ENCODE measurements at regions not wholly inside any gene's neighbourhood (a gene's known extent, or its start where the extent isn't known, plus 50 kb on each side); places are given as distances from the start of the nearest gene placed in this dataset.
"Not testable (repeated sequence)": the region's sequence is repeated elsewhere in the genome, so short reads cannot be mapped to it uniquely, and the experiment has no call there.

- DNase-seq: peak; percentile 12
Observed at GRCh38 chr4:141851246-141851891, 215.0 kb downstream of the IL15 start.

DNA sequence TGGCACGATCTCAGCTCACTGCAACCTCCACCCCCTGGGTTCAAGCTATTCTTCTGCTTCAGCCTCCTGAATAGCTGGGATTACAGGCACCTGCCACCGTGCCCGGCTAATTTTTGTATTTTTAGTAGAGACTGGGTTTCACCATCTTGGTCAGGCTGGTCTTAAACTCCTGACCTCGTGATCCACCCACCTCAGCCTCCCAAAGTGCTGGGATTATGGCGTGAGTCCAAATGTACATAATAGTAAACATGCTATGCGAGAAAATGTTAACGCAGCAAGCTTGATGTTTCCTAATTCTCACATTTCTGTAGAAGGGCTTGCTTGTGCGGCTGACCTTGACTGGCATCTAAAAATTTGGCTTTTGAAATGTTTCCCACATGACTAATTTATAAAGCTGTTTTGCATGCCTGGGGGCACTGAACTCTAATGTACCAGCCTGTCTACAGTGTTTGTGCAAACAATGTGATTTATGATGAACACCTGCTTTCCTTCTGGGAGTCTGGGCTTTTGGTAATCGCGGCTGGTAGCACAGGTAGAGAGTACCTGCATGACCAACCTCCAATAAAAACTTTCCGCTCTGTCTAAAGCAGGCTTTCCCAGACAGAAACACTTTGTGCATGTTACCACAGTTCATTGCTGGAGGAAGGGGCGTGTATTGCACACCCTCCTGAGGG is 216.8 kb downstream of the IL15 start:
- DNase-seq: peak; percentile 30

DNA sequence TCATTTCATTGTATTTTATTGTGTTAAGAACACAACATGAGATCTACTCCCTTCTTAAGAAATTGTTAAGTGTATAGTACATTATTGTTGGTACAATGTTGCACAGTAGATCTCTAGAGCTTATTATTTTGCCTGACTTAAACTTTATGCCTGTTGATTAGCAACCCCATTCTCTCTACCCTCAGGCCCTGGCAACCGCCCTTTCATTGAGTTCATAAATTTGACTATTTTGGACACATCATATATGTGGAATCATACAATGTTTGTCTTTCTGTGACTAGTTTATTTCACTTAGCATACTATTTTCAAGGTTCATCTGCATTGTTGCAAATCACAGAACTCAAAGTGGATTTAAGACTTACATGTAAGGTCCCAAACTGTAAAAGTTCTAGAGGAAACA is 222.1 kb downstream of the IL15 start:
- no peak for DNase-seq

DNA sequence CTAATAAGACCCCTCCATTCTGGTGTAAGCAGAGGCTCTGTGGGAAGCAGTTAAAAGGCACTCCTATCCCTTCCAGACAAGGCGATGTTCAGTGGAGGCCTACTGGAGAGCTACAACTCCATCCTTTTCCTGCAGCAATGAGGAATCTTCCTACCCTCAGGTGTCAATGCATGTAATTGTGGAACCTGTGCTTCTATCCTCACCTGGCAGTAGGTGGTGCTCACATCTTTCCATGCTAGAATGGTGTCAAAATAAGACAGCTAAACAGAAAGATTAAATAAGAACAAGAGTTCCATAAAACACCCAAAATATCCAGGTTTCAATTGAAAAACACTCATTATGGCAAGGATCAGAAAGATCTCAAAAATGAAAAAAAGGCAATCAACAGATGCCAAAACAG is 224.6 kb downstream of the IL15 start:
- DNase-seq: no peak

GRCh38 chr4:141870152-141870551 is 233.8 kb downstream of the IL15 start:
- no peak for DNase-seq

DNA sequence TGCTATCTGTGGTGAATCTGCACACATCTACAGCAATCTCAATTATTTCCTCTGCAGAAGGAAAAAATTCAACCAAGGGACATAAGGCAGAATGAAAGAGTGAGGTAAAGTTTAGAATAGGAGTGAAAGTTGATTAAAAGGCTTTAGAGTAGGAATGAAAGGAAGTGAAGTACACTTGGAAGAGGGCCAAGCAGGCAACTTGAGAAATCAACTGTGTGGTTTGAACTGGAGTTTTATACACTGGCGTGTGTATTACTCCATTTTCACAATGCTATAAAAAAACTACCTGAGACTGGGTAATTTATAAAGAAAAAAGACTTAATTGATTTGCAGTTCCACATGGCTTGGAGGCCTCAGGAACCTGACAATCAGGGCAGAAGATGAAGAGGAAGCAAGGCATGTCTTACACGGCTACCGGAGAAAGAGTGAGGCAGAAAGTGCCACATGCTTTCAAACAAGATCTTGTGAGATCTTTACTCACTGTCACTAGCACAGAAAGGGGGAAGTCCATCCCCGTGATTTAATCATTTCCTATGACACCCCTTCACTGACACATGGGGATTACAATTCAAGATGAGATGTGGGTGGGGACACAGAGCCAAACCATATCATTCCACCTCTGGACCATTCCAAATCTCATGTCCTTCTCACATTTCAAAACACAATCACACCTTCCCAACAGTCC is 234.8 kb downstream of the IL15 start:
- no peak for DNase-seq

GRCh38 chr4:141882650-141883049 is 246.3 kb downstream of the IL15 start:
- not testable (repeated sequence) for DNase-seq

DNA sequence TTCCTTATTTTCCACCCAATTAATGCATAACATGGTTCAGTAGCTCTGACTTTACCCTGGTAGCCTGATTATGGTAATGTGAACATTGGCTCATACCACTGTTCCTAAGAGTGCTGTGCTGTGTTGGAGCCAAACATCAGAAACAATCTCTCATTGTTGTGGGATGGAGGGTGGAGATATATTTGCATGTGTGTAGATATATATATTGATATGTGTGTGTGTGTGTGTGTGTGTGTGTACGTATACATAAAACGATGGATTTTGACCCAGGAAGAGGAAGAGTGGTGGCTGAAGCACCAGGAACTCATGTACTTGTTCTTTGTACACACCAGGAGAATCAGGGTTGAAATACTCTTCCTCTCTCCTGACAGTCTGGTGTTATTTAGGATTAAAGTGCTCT is 247.7 kb downstream of the IL15 start:
- DNase-seq: no peak

- no peak for DNase-seq
Observed at GRCh38 chr4:141885112-141885511, 248.7 kb downstream of the IL15 start.

DNA sequence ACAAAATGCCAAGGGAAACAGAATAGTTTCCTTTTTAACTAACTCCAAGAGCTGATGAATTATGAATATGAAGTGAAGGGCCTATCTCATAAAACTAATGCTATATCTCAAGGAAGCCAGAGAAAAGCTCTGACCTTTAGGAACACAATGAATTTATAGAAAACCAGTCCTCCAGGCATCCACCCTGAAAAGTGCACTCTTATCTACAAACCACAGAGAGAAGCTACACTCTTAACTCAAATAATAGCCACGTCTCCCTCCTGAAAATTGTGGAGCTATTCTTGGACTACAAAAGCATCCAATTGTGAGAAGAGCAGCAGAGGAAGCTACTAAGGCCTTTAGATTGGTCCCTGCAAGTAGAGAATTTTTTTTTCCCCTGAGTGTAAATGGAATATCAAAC is 253.9 kb downstream of the IL15 start:
- no peak for DNase-seq

DNA sequence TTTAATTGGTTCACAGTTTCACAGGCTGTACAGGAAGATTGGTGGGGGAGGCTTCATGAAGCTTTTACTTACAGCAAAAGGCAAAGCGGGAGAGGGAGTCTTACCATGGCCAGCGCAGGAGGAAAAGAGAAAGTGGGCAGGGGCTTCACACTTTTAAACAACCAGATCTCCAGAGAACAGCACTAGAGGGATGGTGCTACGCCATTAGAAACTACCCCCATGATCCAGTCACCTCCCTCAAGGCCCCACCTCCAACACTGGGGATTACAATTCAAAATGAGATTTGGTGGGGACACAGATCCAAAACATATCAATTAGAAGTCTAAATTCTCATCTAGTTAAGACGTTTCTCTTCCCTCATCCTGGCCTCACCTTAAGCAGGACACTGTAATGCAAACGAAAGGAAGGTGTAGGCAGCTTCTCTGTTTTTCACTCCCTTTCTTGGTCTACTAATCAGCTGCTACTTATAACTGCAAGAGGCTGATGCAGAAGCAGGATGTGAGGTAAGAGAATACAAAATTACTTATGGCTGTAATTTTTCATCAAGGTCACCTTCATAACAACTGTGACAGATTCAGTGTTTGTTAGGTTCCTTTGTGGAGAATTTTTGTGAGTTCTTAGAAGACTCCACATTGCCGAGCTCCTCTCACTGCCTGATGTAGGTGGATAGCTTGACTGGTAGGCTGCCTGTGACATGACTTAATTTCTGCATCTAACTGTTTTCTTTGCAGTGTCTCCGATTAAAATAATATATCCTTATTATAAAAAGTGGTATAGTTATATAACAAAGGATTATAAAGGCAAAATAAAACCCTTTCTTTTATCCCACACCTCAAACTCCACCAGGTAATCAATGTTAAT is 255.1 kb downstream of the IL15 start:
- DNase-seq: no peak

DNA sequence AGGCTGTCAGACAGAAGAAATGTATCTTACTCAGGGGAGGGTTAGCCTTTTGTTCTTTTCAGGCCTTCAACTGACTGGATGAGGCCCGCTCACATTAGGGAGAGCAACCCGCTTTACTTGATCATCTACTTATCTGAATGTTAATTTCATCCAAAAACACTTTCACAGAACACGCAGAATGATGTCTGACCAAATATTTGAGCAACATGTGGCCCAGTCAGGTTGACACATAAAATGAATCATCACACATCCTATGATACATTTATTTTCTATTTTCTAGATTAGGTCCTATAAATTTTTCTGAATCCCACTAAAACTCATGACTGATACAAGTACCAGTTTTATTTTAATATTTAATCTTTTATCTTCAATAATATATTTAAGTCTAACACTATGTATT is 260.3 kb downstream of the IL15 start:
- DNase-seq: peak; percentile 22

- no peak for DNase-seq
Observed at GRCh38 chr4:141898346-141898745, 262.0 kb downstream of the IL15 start.

GRCh38 chr4:141899103-141899502 is 262.7 kb downstream of the IL15 start:
- DNase-seq: peak; percentile 12

DNA sequence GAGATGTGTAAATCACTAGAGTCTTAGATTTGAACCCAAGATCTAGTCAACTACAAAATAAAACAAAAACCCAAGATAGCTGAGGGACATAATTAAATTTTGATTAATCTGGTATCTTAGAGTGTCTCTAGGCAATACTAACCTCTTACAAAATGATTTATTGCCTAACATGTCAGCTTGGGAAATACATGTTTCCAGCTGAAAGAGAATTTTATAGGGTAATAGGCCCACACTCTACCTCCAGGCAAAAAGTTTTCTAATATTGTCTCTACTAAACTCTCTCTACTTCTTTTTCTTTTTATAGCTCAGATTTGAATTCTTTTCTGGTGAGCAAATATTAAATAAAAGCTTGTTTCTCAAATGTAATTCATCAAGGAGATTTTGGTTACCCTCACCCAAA is 263.2 kb downstream of the IL15 start:
- peak; percentile 50 for DNase-seq

GRCh38 chr4:141900856-141901255 is 264.5 kb downstream of the IL15 start:
- no peak for DNase-seq

DNA sequence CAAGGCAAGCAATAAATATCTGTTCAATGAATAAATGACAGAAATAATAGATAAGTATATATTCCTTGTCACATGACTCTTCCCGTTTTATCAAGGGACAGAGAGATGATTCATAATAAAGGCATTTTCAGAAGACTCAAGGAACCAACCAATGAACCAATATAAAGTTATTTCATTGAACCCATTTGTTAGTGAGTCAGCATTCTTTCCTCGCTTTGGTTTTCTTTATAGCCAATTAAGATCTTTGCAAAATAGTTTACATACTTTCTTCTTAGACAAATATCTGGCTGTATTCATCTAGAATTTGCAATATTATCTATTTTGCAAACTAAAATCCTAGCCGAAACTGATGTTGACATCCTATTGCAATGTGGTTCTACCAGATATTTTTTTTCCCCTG is 269.4 kb downstream of the IL15 start:
- peak; percentile 91 for DNase-seq

DNA sequence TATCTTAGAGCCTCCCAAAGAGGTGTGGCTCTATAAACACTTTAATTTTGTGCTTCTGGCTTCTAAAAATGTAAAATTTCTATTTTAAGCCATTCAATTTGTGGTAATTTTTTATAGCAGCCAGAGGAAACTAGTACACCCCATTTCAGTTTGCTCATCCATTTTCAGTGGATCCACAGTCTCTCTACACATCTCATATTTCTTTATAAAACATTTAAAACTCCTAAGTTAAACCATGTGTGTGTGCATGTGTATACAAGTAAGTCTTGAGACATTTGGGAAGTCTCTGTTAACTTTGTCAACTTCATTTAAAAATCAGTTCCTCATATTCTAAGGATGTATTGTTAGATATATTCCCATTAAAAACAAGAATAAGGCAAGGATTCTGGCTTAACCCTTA is 273.2 kb downstream of the IL15 start:
- no peak for DNase-seq

- DNase-seq: no peak
Observed at GRCh38 chr4:141912831-141913230, 276.4 kb downstream of the IL15 start.

GRCh38 chr4:141913928-141914327 is 277.5 kb downstream of the IL15 start:
- DNase-seq: no peak

DNA sequence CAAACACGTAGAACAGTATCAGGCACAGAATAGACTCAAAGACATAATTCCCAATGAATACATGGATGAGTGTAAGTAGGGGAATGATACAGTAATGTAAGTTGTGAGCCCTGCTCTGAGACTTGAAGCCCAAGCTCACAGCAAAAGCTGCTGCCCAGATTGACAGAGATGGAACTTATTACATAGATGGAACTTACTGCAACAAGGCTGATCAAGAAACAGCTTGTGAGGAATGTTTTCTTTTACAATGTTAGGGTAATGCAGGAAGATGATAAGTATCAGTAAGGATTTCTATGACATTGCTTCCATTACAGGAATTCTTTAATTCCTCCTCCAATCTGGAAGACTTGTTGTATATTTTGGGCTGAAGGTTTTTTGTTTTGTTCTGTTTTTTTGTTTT is 278.4 kb downstream of the IL15 start:
- no peak for DNase-seq

DNA sequence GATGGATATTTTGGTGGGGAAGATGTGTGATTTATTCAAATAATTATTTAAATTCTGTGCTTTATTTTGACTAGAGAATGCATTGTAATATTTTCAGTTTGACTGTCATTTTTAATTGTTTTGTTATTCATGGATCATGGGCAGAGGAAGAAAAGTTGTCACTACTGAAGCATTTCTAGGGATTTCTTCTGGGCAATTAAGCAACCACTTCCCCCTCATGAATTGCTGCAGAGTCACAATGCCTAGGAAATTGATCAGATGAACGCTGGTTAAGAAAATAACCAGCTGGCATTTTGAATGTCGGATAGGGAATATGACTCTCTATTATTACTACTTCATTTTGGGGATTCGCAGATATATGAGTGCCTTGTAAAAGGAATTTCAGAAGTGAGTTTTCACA is 283.3 kb downstream of the IL15 start:
- no peak for DNase-seq

DNA sequence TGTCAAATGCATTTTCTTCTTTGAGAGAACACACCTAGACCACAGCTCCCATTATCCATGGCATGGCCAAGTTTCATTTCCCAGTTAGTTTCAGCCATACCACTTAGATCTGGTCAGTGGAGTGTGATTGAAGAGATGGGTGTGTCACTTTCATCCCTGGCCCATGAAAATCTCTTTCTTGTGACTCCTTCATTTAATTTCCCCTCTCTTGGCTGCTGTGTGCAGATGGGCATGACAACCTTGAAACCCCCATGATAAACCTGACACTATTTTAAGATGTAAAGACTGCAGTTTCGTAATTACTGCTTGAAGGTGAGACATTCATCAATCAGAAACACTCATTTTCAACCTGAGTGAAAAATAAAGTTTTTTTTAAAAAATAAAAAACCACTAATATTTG is 284.9 kb downstream of the IL15 start:
- no peak for DNase-seq
